Tibial nerve (tissue), 4 donors: ENCODE measurements at regions not wholly inside any gene's neighbourhood (a gene's known extent, or its start where the extent isn't known, plus 50 kb on each side); places are given as distances from the start of the nearest gene placed in this dataset.

Experiments
- EP300 ChIP-seq, 2 donors: sonication (generic); formaldehyde crosslinking; IDR thresholded peaks; one replicate each; pipeline ENCODE4 v1.6.1; 2017; ENCODE audit warnings: antibody characterized with exemption in 2 of 2, mild to moderate bottlenecking in 1 of 2
- POLR2A ChIP-seq, 2 donors: fragments of 450-650 bp; IDR thresholded peaks; one replicate each; pipeline ENCODE4 v1.6.1; 2017; ENCODE audit warnings: antibody characterized with exemption in 2 of 2, mild to moderate bottlenecking in 2 of 2, moderate library complexity in 2 of 2
- TF ChIP-seq, protein P1 (sequence below), 5 experiments: fragments of 200-600 bp in 3 of 5; fragments of 450-650 bp in 2 of 5; sonication (generic) in 3 of 5; IDR thresholded peaks; one replicate each; pipeline ENCODE4 v1.5.1; 2016 to 2019; ENCODE audit warnings: antibody characterized with exemption in 5 of 5, mild to moderate bottlenecking in 3 of 5, moderate library complexity in 2 of 5

DNA sequence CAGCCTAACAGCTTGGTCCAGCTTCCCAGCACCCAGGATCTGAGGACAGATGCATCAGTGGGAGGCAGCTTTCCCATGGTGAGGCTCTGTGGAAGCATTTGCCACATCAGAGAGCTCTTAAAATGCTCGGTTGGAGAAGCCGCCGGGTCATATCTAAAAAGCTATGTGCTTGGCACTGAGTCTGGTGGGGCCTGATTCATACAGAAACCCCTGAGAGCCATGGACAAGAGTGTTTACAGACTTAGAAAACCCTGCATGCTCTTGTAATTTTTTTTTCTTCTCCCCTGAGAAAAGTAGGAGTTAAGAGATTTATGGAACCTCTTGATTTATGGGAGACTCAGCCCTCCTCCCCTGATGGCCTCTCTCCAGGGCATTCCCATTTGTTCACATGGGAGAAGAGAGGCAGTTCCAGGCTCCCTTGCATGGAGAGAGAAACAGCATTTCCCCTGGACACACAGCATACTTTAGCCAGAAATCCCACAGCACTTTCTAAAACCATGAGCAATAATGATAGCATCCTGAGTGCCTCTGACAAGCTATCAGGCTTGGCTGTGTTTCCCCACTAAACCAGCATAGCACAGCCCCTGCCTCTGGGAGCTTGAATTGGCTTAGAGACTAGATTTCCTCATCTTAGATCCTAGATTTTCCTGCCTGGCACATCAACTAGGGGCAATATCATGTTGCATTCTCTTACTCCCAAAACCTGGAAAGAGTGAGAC is 322.1 kb upstream of the AUTS2 start:
- TF ChIP-seq, protein P1, sequence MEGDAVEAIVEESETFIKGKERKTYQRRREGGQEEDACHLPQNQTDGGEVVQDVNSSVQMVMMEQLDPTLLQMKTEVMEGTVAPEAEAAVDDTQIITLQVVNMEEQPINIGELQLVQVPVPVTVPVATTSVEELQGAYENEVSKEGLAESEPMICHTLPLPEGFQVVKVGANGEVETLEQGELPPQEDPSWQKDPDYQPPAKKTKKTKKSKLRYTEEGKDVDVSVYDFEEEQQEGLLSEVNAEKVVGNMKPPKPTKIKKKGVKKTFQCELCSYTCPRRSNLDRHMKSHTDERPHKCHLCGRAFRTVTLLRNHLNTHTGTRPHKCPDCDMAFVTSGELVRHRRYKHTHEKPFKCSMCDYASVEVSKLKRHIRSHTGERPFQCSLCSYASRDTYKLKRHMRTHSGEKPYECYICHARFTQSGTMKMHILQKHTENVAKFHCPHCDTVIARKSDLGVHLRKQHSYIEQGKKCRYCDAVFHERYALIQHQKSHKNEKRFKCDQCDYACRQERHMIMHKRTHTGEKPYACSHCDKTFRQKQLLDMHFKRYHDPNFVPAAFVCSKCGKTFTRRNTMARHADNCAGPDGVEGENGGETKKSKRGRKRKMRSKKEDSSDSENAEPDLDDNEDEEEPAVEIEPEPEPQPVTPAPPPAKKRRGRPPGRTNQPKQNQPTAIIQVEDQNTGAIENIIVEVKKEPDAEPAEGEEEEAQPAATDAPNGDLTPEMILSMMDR (IDR thresholded peaks at IDR 0.05) = no peak
- TF ChIP-seq EP300 (IDR thresholded peaks at IDR 0.05) (no peak), POLR2A (IDR thresholded peaks at IDR 0.05) (no peak)
